Colonic mucosa (tissue), 4 donors: ENCODE measurements at regions not wholly inside any gene's neighbourhood (a gene's known extent, or its start where the extent isn't known, plus 50 kb on each side); places are given as distances from the start of the nearest gene placed in this dataset.

Experiments
- DNase-seq: peaks from one replicate; pipeline ENCODE4 v3.0.0-alpha.2; 2020
- H3K27ac ChIP-seq: fragments of 200-600 bp; one replicate; pipeline ENCODE4 v1.8.0; 2021
- H3K27me3 ChIP-seq: fragments of 200-600 bp; one replicate; pipeline ENCODE4 v1.8.0; 2021
- H3K36me3 ChIP-seq: fragments of 200-600 bp; one replicate; pipeline ENCODE4 v1.8.0; 2021
- H3K4me1 ChIP-seq: fragments of 200-600 bp; one replicate; pipeline ENCODE4 v1.8.0; 2021; ENCODE audit warnings: mild to moderate bottlenecking
- H3K4me3 ChIP-seq: fragments of 200-600 bp; one replicate; pipeline ENCODE4 v1.8.0; 2021
- H3K9ac ChIP-seq, 2 donors: one replicate each; pipeline ENCODE4 v1.7.0; 2013; ENCODE audit warnings: control low read depth in 2 of 2, low read depth in 2 of 2, low read length in 2 of 2
- H3K9me3 ChIP-seq: fragments of 200-600 bp; one replicate; pipeline ENCODE4 v1.8.0; 2021
- intact Hi-C: fragments of 100-400 bp; cut with DNase I; formaldehyde crosslinking; loops from one replicate; pipeline ENCODE4 v1.14.1; 2022
- TF ChIP-seq, protein P1 (sequence below): fragments of 200-600 bp; IDR thresholded peaks from one replicate; pipeline ENCODE4 v1.8.0; 2022; ENCODE audit warnings: antibody characterized with exemption, mild to moderate bottlenecking
- donor health status: healthy.
- donor health status: DM: no; HTN: no; CAD: no.
- donor health status: DM: no; HTN: no; CAD: no.

DNA sequence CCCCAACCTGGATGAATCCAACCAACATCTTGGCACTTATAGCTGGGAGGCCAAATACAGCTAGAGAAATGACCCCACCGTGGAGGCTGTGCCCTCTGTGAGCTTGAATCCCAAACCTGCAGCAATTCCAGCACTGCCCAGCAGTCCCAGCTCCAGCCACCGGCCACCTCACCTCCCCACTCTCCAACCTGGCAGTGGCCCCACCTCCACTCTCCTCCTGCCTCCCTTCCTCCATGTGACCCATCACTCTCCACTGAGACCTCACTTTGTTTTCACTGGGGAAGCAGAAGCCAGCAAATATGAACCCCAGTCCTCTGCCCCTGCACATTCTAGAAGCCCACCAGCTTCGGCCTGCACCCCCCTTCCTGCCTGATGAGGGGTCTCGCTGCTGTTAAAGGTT, 79.7 kb upstream of the LINGO1 start:
- no peak overlapping the region for H3K27ac ChIP-seq

DNA sequence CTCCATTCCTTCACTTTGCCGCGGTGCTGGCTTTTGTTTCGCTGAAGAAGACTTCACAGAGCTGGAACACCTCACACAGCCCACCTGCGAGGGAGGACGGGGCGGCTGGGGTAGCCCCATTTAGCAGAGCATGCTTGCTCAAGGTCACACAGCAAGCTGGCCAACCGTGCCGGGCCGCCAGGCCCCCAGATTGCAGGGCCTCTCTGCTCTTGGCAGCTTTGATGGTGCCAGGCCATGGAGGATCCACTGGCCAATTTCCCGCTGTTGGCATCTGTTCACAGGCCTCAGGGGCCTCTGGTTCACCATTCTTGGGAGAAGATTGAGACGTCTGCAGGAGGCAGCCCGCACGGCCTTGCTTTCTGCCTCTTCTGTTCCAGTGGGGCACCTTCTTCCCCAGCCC, 77.9 kb upstream of the LINGO1 start:
- intact Hi-C loops: no loop called here

More for the DNA sequence above, 79.7 kb upstream of the LINGO1 start:
- Histone ChIP-seq H3K4me1 (no peaks in the 10 kb centered on the region), H3K27me3 (no peaks in the 10 kb centered on the region), H3K9ac (no peak overlapping the region), H3K36me3 (no peaks in the 10 kb centered on the region), H3K4me3 (no peak overlapping the region), H3K9me3 (no peaks in the 10 kb centered on the region)
- DNase-seq: no peak
- TF ChIP-seq, protein P1, sequence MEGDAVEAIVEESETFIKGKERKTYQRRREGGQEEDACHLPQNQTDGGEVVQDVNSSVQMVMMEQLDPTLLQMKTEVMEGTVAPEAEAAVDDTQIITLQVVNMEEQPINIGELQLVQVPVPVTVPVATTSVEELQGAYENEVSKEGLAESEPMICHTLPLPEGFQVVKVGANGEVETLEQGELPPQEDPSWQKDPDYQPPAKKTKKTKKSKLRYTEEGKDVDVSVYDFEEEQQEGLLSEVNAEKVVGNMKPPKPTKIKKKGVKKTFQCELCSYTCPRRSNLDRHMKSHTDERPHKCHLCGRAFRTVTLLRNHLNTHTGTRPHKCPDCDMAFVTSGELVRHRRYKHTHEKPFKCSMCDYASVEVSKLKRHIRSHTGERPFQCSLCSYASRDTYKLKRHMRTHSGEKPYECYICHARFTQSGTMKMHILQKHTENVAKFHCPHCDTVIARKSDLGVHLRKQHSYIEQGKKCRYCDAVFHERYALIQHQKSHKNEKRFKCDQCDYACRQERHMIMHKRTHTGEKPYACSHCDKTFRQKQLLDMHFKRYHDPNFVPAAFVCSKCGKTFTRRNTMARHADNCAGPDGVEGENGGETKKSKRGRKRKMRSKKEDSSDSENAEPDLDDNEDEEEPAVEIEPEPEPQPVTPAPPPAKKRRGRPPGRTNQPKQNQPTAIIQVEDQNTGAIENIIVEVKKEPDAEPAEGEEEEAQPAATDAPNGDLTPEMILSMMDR: no peak
- intact Hi-C loops: no loop called here

DNA sequence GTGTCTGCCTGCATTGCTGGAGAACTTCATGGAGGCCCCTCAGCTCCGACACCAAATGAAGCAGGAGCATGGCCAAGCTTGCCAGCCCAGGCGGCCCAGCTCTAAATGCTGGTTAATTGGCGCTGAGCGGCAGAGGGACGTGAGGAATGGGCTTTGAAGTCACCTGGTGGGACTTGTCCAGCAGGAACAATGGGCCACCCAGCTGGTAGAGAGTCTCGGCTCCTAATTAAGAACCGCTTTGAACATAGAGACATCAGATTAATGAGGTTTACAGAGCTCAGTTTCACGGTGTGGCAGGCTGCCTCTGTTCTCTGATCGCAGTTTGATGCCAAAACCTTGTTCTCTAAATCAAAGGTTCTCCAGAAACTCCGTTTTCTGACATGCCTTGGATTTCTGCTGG, 77.5 kb upstream of the LINGO1 start:
- Histone ChIP-seq H3K9ac (no peak overlapping the region), H3K4me3 (no peak overlapping the region), H3K36me3 (no peaks in the 10 kb centered on the region), H3K27me3 (no peaks in the 10 kb centered on the region), H3K9me3 (no peaks in the 10 kb centered on the region), H3K4me1 (no peaks in the 10 kb centered on the region), H3K27ac (no peak overlapping the region)
- TF ChIP-seq, protein P1: no peak
- intact Hi-C loops: no loop called here
- no peak for DNase-seq

More for the DNA sequence above, 77.9 kb upstream of the LINGO1 start:
- no peak overlapping the region for H3K4me3 ChIP-seq
- DNase-seq: no peak
- H3K9me3 ChIP-seq: no peaks in the 10 kb centered on the region
- TF ChIP-seq, protein P1: no peak
- H3K9ac ChIP-seq: no peak overlapping the region
- no peaks in the 10 kb centered on the region for H3K36me3 ChIP-seq
- no peak overlapping the region for H3K27ac ChIP-seq
- H3K4me1 ChIP-seq: no peaks in the 10 kb centered on the region
- no peaks in the 10 kb centered on the region for H3K27me3 ChIP-seq

DNA sequence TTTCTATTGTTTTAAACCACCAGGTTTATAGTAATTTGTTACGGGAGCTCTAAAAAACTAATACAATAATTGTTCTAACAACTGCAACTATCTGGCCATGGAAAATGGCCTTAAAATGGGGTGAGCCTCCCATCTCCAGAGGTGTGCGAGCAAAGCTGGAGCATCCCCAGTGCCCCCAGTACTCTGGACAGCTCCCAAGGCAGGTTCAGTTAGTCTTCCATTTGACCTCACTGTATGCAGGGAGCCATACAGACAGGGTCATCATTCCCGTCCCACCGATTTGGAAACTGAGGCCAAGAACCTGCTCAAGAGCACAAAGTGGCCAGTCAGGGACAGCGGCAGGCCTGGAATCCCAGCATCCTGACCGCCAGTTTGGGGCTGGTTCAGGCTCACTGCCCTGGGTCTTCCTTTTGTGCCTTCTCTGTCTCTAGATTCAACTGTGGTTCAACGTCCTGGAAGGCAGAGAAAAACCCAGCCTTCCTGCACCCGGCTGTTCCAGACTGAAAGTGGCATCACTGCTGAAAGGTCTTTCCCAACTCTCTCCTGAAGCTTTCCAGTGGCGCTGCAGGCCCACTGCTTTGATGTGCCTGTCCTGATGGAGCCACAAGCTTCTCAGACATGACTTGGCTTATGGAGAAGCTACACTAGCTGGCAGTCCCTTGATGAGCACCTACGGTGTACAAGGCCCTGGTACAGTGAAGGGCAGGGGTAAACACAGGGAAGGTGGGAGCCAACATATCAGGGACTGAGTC, 76.6 kb upstream of the LINGO1 start:
- no peaks in the 10 kb centered on the region for H3K9me3 ChIP-seq
- intact Hi-C loops: no loop called here
- no peak overlapping the region for H3K4me3 ChIP-seq
- TF ChIP-seq, protein P1: no peak
- no peak overlapping the region for H3K9ac ChIP-seq
- no peak overlapping the region for H3K27ac ChIP-seq
- no peaks in the 10 kb centered on the region for H3K27me3 ChIP-seq
- H3K4me1 ChIP-seq: no peaks in the 10 kb centered on the region
- no peaks in the 10 kb centered on the region for H3K36me3 ChIP-seq
- DNase-seq: no peak

DNA sequence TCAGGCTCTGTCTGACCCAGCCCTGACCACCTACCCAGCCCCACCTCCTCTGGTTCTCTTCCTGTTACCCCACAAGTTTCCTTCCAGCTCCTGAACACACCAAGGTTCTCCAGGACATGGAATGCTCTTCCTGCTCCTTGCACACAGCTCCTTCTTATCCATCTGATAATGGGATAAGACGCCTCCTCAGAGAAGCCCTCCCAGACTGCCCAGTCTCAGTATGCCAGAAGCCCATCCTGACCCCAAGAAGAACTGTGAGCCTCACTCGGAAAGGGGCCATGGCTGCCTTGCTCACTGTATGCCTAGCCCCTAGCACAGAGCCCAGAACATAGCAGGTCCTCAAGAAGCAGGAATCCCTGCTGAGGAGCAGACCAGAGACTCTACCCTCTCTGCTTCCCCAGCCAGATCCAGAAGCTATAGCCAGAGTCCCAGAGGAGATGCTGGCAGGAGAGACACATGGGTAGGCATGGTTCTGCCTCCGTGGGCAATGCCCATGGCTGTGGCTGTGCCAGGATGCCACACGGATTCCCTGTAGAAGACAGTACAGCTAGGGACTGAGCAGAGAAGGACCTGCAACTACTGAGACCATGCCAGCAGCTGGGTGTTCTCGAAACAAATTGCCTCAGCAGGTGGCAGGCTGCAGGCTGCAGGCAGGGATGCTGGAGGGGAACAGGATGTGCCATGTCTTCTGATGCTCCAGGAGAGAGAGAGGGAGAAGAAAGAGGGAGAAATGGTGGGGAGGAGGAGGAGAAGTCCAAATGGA, 74.0 kb upstream of the LINGO1 start:
- no peaks in the 10 kb centered on the region for H3K4me1 ChIP-seq
- H3K27ac ChIP-seq: no peak overlapping the region
- H3K27me3 ChIP-seq: no peaks in the 10 kb centered on the region
- no peak overlapping the region for H3K4me3 ChIP-seq
- TF ChIP-seq, protein P1: no peak
- H3K9ac ChIP-seq: no peak overlapping the region
- H3K36me3 ChIP-seq: no peaks in the 10 kb centered on the region
- no peaks in the 10 kb centered on the region for H3K9me3 ChIP-seq
- intact Hi-C loops: no loop called here
- DNase-seq: no peak
